IPS-20b (cell line): ENCODE measurements at regions not wholly inside any gene's neighbourhood (a gene's known extent, or its start where the extent isn't known, plus 50 kb on each side); places are given as distances from the start of the nearest gene placed in this dataset.
A peak's percentile ranks its signal among the peaks of the same experiment; 100 is the strongest.
"Not testable (repeated sequence)": the region's sequence is repeated elsewhere in the genome, so short reads cannot be mapped to it uniquely, and the experiment has no call there.

Experiments used
- H3K27ac ChIP-seq: one replicate; pipeline ENCODE4 v1.5.1; 2013; ENCODE audit warnings: low read length
- H3K27me3 ChIP-seq: 2 replicates; pipeline ENCODE4 v1.6.1; 2013; ENCODE audit warnings: mild to moderate bottlenecking, low read length, inconsistent platforms; ENCODE audit not compliant: insufficient read depth
- H3K36me3 ChIP-seq: 2 replicates; pipeline ENCODE4 v1.6.1; 2013; ENCODE audit warnings: low read depth, mild to moderate bottlenecking, inconsistent platforms, low read length, moderate library complexity; ENCODE audit not compliant: insufficient read depth
- H3K4me1 ChIP-seq: 2 replicates; pipeline ENCODE4 v1.6.1; 2013; ENCODE audit warnings: mild to moderate bottlenecking, control low read depth, inconsistent platforms, low read length, moderate library complexity; ENCODE audit not compliant: insufficient read depth
- H3K4me3 ChIP-seq: 2 replicates; pipeline ENCODE4 v1.5.1; 2013; ENCODE audit warnings: mild to moderate bottlenecking, low read length, inconsistent platforms
- H3K9ac ChIP-seq: 2 replicates; pipeline ENCODE4 v1.6.1; 2013; ENCODE audit warnings: low read depth, mild to moderate bottlenecking, inconsistent platforms, low read length, moderate library complexity
- H3K9me3 ChIP-seq: 2 replicates; pipeline ENCODE4 v1.6.1; 2013; ENCODE audit warnings: mild to moderate bottlenecking, low read depth, low read length, inconsistent platforms; ENCODE audit not compliant: insufficient read depth

DNA sequence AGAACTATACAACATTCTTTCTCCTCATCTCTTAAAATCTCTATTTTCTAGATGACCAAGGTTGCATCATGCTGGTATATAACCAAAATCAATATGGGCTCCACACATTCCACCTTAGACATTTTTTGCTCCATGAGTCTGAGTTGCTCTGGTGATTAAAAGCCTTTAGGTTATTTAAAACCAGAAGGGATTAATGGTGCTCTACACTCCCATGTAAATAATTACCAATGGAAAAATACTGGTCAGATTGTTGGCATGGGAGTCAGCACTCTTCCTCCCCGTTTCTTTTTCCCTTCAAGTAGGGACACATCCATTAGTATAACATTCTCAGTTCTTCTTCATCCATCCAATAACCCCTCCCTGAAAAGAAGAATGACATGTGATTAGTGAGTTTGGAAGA, 747.7 kb downstream of the PCDH17 start:
- no peak overlapping the region for H3K4me3 ChIP-seq
- no peaks in the 10 kb centered on the region for H3K27me3 ChIP-seq
- H3K27ac ChIP-seq, result no peak overlapping the region
- no peaks in the 10 kb centered on the region for H3K9me3 ChIP-seq
- H3K9ac ChIP-seq, result no peak overlapping the region
- H3K36me3 ChIP-seq, result no peaks in the 10 kb centered on the region
- no peaks in the 10 kb centered on the region for H3K4me1 ChIP-seq

DNA sequence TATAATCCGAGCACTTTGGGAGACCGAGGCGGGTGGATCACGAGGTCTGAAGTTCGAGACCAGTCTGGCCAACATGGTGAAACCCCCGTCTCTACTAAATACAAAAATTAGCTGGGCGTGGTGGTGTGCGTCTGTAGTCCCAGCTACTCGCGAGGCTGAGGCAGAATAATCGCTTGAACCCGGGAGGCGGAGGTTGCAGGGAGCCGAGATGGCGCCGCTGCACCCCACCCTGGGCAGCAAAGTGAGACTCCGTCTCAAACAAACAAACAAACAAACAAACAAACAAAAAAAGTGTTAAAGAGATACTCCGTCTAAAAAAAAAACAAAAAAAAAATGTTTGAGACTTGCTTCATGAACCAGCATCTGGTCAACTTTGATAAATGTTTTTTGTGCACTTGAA, 753.8 kb downstream of the PCDH17 start:
- not testable (repeated sequence) for H3K4me3 ChIP-seq, H3K9me3 ChIP-seq, H3K36me3 ChIP-seq, H3K4me1 ChIP-seq, H3K9ac ChIP-seq, H3K27ac ChIP-seq, H3K27me3 ChIP-seq

DNA sequence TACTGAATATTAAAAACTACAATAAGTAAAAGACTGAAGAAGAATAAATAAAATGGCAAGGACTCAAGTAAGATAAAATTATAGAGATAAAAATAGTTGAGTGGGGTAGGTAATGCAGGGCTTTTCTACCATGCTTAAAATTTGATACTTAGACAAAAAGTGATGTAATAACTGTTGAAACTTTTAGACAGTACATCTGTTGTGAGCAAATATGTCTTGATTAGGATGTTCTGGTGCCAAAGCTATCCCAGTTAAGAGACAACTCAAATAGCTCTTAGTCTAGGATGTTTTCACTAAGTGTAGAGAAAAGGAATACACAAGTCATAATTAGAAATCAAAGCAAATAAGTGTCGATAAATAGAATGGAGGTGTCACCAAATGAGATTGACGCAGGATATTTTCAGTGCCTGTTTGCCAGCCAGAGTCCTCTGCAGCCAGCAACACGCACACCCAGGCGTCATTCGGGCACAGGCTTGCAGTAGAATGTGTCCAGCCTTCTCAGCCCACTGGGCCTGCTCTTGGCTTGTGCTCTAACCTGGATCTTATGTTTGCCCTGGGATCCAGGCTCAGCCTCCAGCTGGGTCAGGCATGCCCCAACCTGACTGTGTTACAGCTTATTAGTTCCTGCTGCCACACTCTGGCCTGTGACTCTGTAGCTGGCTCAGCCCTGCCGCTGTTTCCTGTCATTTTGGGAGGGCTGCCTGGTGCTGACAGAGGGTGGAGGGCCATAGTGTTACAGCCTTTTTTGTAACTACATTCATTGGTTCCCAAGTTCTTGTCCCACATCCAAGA, 766.2 kb downstream of the PCDH17 start:
- Histone ChIP-seq H3K4me1 (no peaks in the 10 kb centered on the region), H3K9ac (no peak overlapping the region), H3K9me3 (peaks cover 15% of the 10 kb centered on the region), H3K27ac (no peak overlapping the region), H3K27me3 (no peaks in the 10 kb centered on the region), H3K36me3 (no peaks in the 10 kb centered on the region), H3K4me3 (no peak overlapping the region)

DNA sequence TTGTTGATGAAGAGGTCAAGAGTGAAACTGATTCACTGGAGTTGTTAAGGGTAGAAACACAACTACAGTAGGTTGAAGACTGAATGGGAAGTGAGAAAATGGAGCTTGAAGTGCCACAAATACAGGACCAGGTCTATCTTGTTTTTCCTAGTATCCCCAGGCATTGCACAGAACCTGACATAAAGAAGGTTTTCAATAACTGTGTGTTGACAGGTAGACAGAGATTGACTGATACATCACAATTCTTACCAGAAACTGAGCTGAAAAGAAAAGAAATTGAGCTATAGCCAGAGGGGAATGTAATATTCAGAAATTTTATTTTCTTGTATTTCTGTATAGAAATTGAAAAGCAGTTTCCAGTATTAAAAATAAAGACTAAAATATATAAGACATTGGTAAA, 767.7 kb downstream of the PCDH17 start:
- no peaks in the 10 kb centered on the region for H3K36me3 ChIP-seq
- no peak overlapping the region for H3K9ac ChIP-seq
- no peaks in the 10 kb centered on the region for H3K4me1 ChIP-seq
- H3K9me3 ChIP-seq, result peaks cover 15% of the 10 kb centered on the region
- H3K27me3 ChIP-seq, result no peaks in the 10 kb centered on the region
- no peak overlapping the region for H3K4me3 ChIP-seq
- no peak overlapping the region for H3K27ac ChIP-seq

DNA sequence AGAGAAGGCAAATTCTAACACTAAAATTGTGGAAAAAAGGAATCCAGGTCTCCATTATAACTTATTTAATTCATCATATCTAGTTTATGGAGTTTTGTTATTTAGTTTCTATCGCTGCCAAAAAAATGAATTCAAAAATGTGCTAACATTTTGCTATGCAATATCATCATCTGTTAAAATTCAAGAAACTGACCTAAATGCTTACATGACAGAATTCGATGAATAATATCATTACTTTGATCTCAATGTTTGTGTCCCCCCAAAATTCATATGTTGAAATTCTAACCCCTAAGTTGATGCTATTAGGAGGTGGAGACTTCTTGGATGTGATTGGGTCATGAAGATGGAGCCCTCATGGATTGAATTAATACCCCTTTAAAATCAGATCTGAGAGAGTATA, 775.0 kb downstream of the PCDH17 start:
- H3K9me3 ChIP-seq, result no peaks in the 10 kb centered on the region; the same call in 1 of the 2 replicates
- H3K27me3 ChIP-seq, result no peaks in the 10 kb centered on the region
- no peak overlapping the region for H3K27ac ChIP-seq
- no peaks in the 10 kb centered on the region for H3K4me1 ChIP-seq
- H3K9ac ChIP-seq, result no peak overlapping the region
- H3K36me3 ChIP-seq, result no peaks in the 10 kb centered on the region
- no peak overlapping the region for H3K4me3 ChIP-seq

DNA sequence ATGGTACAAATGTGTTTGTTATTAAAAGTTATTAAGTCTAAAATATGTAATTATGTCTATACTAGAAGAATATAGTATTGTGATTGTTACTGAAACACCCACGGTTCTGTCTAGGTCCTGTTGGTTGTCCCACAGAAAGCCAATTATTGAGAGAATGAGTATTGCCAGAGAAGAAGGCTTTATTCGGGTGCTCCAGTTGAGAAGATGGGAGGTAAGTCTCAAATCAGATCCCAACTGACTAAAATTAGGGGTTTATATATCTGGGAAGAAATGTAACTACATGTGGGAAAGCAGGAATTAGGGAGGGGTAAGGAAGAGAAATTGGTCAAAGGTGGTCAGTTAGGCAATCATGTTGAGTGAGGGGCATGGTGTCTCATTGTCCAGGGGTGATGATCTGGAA, 798.4 kb downstream of the PCDH17 start:
- Histone ChIP-seq H3K27ac (no peak overlapping the region), H3K27me3 (no peaks in the 10 kb centered on the region), H3K4me1 (no peaks in the 10 kb centered on the region), H3K4me3 (no peak overlapping the region), H3K9ac (no peak overlapping the region), H3K9me3 (peaks cover 22% of the 10 kb centered on the region; the same call in 1 of the 2 replicates), H3K36me3 (no peaks in the 10 kb centered on the region)

DNA sequence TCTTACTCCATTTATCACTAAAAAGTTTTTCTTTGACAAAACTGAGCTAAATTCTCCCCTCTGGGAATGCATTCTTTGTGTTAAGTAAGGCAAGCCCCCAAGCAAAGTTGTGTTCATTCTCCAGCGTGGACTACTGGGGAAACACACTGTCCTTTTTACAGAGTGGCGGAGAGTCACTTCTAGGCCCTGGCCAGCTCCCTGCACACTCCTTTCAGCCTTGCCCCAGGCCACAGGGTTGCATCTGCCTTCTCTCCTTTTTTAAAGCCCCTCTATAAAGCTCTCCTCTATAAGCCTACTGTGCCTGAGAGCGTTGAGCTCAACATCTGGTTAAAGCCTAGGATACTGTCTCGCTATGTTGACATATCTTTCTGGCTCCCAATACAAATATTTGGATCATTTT, 803.4 kb downstream of the PCDH17 start:
- Histone ChIP-seq H3K36me3 (no peaks in the 10 kb centered on the region), H3K27ac (no peak overlapping the region), H3K27me3 (no peaks in the 10 kb centered on the region), H3K9ac (no peak overlapping the region), H3K4me3 (no peak overlapping the region), H3K9me3 (peaks cover 8% of the 10 kb centered on the region; the same call in 1 of the 2 replicates), H3K4me1 (no peaks in the 10 kb centered on the region)

DNA sequence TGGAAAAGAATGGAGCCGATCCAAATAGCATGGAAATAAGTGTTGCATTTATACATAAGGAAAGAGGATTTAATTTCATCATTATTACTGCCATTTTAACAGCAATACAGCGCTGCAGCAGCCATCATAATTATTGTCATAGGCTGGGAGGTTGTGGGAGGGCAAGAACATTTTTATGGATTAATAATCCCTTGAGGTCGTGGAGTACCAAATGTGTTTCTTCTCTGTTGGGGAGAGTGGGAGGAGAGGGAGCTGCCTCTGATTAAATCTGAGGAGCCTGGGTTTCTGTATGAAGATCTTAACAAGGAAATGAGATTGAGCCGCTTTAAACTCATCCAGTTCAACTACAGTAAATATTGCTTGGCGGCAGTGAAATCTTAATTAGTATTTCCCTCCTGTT, 805.9 kb downstream of the PCDH17 start:
- Histone ChIP-seq H3K9ac (no peak overlapping the region), H3K36me3 (no peaks in the 10 kb centered on the region), H3K27me3 (no peaks in the 10 kb centered on the region), H3K27ac (no peak overlapping the region), H3K4me1 (no peaks in the 10 kb centered on the region; the same call in 1 of the 2 replicates), H3K9me3 (no peaks in the 10 kb centered on the region), H3K4me3 (no peak overlapping the region)

DNA sequence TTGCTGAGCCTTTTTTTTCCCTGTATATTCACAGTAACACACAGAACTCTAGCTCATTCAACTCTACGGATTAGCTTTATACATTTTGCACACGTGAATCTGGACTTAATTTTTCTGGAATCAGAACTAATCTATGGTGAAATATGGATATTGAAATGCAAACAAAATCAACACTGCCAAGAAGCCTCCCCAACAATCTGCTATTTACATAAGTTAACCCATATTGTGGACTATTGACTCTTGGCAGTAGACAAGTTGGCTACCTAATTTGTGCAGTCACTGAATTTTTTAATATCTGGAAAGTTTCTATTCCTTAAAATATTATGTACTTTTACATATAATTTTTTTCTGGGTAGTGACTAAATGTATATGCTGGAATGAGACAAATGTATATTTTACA, 815.4 kb downstream of the PCDH17 start:
- no peaks in the 10 kb centered on the region for H3K36me3 ChIP-seq
- H3K4me1 ChIP-seq, result peaks cover 3% of the 10 kb centered on the region; the same call in 1 of the 2 replicates
- peaks cover 24% of the 10 kb centered on the region; the same call in 1 of the 2 replicates for H3K27me3 ChIP-seq
- H3K4me3 ChIP-seq, result no peak overlapping the region
- H3K27ac ChIP-seq, result no peak overlapping the region
- H3K9ac ChIP-seq, result no peak overlapping the region
- H3K9me3 ChIP-seq, result no peaks in the 10 kb centered on the region

DNA sequence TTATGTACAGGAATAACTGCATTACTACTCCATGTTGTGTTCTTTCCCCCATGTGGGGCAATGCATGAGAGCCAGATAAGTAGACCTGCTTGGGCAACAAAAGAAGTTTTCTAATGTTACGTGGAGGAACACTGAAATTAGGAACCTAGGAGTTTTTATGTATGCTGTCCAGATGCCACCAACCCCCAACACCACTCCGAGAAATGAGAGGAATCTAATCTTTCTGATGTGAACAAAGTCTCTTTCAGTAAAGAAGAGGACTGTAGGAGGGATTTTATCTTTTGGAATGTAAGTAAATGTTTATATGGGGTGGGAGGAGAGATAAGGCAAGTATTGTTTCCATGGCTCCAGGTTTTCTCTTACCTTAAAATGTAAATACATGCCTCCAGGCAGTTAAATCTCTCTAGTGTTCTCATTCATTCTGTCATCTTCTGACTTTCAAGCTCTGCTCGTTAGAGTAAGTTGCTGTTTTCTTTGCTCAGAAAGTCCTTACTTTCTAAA, 820.6 kb downstream of the PCDH17 start:
- Histone ChIP-seq H3K4me1 (no peaks in the 10 kb centered on the region), H3K9ac (no peak overlapping the region), H3K9me3 (peaks cover 5% of the 10 kb centered on the region; the same call in 1 of the 2 replicates), H3K36me3 (no peaks in the 10 kb centered on the region), H3K27ac (no peak overlapping the region), H3K27me3 (peaks cover 36% of the 10 kb centered on the region), H3K4me3 (peak overlapping the region; percentile 25; the same call in 1 of the 2 replicates)

DNA sequence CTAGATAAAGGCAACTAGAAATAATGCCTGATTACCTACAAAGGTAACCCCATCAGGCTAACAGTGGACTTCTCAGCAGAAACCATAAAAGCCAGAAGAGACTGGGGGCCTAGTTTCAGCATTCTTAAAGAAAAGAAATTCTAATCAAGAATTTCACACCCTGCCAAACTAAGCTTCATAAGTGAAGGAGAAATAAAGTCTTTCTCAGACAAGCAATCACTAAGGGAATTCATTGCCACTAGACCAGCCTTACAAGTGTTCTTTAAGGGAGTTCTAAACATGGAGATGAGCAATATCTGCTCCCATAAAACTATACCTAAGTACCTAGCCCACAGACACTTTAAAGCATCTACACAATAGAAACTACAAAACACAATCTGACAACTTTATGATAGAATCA, 823.5 kb downstream of the PCDH17 start:
- Histone ChIP-seq H3K4me1 (no peaks in the 10 kb centered on the region), H3K4me3 (no peak overlapping the region), H3K27me3 (peaks cover 30% of the 10 kb centered on the region), H3K9ac (no peak overlapping the region), H3K27ac (no peak overlapping the region), H3K36me3 (no peaks in the 10 kb centered on the region), H3K9me3 (peaks cover 5% of the 10 kb centered on the region; the same call in 1 of the 2 replicates)

DNA sequence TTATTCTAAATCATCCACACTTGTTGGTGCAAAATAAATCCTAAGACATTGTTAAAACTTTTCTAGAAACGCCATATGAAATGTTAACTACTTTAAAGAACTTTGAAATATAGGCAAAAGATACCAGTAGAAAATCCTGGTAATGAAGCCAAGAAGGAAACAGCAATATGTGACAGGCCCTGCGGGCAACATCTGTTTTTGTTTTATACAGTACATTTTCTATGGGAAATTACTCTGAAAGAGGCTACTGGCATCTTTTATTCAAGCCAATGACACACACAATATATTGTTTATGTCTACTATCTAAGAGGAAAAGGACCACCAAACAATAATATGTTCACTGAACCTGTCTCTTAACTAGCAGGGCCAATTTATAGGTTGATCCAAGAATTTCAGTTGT, 829.7 kb downstream of the PCDH17 start:
- Histone ChIP-seq H3K4me1 (no peaks in the 10 kb centered on the region), H3K9me3 (no peaks in the 10 kb centered on the region), H3K4me3 (no peak overlapping the region), H3K36me3 (no peaks in the 10 kb centered on the region), H3K9ac (no peak overlapping the region), H3K27ac (no peak overlapping the region), H3K27me3 (no peaks in the 10 kb centered on the region)
